GM12872 (cell line): ENCODE measurements at regions not wholly inside any gene's neighbourhood (a gene's known extent, or its start where the extent isn't known, plus 50 kb on each side); places are given as distances from the start of the nearest gene placed in this dataset.

Experiments
- CTCF ChIP-seq: IDR thresholded peaks from 3 replicates; pipeline ENCODE4 v1.5.1; 2011; ENCODE audit warnings: low read depth, mild to moderate bottlenecking, low read length, moderate library complexity; ENCODE audit not compliant: insufficient read depth

GRCh38 chr5:104739905-104740304 is 1177.3 kb upstream of the NUDT12 start:
- no peak for TF ChIP-seq CTCF

- no peak for TF ChIP-seq CTCF
Measured at GRCh38 chr5:104739503-104739902, 1176.9 kb upstream of the NUDT12 start.

- TF ChIP-seq CTCF: no peak
Measured at GRCh38 chr5:104736073-104736472, 1173.5 kb upstream of the NUDT12 start.

GRCh38 chr5:104734046-104734445 is 1171.5 kb upstream of the NUDT12 start:
- TF ChIP-seq CTCF: no peak

- TF ChIP-seq CTCF: no peak
Measured at GRCh38 chr5:104733063-104733669, 1170.6 kb upstream of the NUDT12 start.

- TF ChIP-seq CTCF: no peak
Measured at GRCh38 chr5:104731331-104731730, 1168.7 kb upstream of the NUDT12 start.

- TF ChIP-seq CTCF: no peak
Measured at GRCh38 chr5:104708027-104708426, 1145.4 kb upstream of the NUDT12 start.
